Non-pigmented ciliary epithelial cell (primary cell): ENCODE measurements at regions not wholly inside any gene's neighbourhood (a gene's known extent, or its start where the extent isn't known, plus 50 kb on each side); places are given as distances from the start of the nearest gene placed in this dataset.
"Not testable (repeated sequence)": the region's sequence is repeated elsewhere in the genome, so short reads cannot be mapped to it uniquely, and the experiment has no call there.

Source experiments
- DNase-seq: peaks from one replicate; pipeline ENCODE4 v3.0.0-alpha.2; 2010; ENCODE audit warnings: low read depth

GRCh38 chr19:28150129-28150528, 1062.8 kb downstream of the UQCRFS1 start:
- DNase-seq: no peak

DNA sequence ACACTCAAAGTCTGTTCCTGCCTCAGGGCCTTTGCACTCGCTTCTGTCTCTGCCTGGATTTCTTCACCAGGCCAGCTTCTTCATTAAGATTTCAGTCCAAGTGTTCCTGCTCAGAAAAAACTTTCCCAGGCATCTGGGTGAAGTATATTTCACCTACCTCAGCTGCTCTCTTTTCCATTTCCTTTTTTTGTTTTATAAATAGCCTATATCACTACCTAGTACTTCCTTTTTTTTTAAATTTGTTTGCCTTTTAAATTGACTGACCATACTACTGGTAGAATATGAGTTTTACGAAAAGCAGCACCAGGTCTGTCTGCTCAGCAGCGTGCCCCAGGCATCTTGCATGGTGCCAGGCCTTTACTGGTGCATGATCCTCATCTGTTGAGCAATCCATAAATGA, 1064.4 kb downstream of the UQCRFS1 start:
- DNase-seq: no peak

DNA sequence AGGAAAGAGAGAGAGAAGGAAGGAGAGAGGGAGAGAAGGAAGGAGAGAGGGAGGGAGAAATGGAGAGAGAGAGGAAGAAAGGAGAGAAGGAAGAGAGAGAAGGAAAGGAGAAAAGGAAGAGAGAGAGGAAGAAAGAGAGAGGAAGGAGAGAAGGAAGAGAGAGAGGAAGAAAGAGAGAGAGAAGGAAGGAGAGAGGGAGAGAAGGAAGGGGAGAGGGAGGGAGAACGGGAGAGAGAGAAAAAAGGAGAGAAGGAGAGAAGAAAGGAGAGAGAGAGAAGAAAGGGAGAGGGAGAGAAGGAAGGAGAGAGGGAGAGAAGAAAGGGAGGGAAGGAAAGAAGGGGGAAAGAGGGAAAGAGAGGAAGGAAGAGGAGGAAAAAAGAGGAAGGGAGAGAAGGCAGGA, 1070.7 kb downstream of the UQCRFS1 start:
- no peak for DNase-seq

DNA sequence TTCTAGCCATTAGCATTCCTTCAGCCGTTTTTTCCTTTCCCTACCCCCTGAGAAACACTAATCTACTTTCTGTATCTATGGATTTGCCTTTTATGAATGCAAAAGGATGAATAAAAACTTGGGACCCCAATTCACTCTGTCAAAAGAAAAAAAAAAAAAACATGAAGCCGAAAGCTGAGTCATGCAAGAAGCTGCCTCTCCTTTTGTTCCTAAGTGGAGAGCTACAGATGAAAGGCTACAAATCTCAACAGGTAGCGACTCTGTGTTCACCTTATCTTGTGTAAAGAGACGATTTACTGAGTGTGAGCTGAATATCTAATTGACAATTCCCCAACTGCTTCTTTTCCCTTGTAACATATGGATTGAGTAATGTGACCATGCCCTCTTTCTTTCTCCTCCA, 1072.8 kb downstream of the UQCRFS1 start:
- DNase-seq: no peak

GRCh38 chr19:28137772-28138171, 1075.2 kb downstream of the UQCRFS1 start:
- DNase-seq: no peak

DNA sequence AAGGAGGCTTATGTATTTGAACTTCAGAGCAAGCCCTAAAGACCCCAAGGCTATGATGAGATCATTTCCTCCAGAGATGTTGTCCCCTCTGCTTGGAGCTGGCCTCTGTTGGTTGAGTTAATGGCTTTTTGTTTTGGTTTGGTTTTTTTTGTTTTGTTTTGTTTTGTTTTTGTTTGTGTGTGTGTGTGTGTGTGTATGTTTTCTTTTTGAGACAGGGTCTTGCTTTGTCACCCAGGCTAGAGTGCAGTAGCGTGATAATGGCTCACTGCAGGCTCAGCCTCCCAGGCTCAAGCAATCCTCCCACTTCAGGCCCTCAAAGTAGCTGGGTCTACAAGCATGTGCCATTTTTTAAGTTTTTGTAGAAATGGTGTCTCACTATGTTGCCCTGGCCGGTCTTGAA, 1076.2 kb downstream of the UQCRFS1 start:
- DNase-seq: no peak

GRCh38 chr19:28135825-28136224, 1077.1 kb downstream of the UQCRFS1 start:
- no peak for DNase-seq

DNA sequence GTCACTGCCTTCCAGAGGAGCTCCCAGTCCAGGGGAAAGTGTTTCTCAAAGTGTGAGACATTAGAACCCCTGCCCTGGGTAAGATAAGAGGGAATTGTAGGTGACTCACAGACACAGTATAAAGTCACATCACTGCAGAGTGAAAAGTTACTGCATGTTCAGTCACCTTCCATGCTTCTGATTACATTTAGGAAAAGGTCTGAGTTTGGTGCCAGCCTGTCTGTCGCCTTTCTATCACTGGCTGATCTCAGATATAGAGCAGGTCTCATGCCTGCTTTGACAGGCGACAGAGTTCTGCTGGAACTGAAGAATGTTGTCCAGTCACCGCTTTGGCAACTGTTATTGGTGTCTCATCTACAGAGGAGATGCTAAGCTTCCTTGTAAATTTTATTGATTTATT, 1078.6 kb downstream of the UQCRFS1 start:
- DNase-seq: no peak

DNA sequence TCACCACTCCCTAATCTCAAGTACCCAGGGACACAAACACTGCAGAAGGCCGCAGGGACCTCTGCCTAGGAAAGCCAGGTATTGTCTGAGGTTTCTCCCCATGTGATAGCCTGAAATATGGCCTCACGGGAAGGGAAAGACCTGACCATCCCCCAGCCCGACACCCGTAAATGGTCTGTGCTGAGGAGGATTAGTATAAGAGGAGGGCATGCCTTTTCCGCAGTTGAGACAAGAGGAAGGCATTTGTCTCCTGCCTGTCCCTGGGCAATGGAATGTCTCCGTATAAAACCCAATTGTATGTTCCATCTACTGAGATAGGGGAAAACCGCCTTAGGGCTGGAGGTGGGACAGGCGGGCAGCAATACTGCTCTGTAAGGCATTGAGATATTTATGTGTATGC, 1082.1 kb downstream of the UQCRFS1 start:
- DNase-seq: not testable (repeated sequence)

- no peak for DNase-seq
Measured at GRCh38 chr19:28130066-28130511, 1082.9 kb downstream of the UQCRFS1 start.

DNA sequence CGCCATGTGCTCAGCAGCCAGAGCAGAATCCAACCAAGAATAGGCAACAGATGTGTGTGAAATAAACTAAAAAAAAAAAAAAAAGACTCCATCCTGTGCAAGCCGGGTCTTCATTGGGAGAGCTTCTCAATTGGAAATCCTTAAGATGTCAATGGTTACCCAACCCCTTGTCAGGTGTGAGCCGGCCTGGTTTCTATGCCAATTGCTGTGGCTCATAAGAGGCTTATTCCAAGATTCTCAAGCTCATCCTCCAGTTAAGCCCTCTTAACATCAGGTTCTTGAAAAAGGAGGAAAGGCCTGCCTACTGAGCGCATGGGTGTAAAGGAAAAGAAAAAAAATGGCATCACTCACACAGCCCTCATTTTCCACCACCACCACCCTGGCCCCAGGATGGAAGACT, 1084.6 kb downstream of the UQCRFS1 start:
- no peak for DNase-seq

DNA sequence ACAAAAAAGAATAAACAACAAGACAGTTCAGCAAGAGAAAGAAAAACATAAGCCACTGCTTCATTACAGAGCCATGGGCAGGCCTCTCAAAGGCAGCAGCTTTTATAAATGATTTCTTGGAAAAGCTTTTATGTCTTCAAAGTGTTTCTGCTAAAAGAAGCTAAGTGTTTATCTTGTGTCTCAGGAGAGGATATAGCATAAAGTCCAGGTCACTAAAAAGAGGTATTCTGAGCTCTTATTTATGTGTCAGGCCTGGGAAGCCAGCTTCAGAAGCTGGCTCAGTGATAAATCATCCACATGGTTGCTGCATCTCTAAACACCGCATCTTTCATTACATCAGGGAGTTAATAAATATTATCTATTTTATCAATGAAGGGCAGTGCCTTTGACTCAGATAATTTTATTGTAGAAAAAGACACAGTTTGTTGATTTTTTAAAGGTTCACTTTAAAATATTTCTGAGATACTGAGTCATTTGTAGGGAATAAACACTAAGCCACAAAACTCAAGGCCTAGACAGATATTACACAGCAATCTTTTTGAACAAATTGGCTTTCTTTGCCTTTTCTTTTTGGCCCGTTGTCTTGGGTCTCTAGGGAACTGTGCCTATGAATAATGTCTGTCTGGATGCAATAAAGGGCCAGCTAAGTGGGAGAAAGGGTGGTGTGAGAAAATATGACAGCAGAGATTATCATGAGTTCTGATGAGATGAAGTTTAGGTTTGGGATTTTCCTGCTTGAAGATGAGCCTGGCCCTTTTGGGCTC, 1086.6 kb downstream of the UQCRFS1 start:
- no peak for DNase-seq

- no peak for DNase-seq
Measured at GRCh38 chr19:28122734-28123133, 1090.2 kb downstream of the UQCRFS1 start.

- no peak for DNase-seq
Measured at GRCh38 chr19:28118235-28118634, 1094.7 kb downstream of the UQCRFS1 start.

- no peak for DNase-seq
Measured at GRCh38 chr19:28117143-28117542, 1095.8 kb downstream of the UQCRFS1 start.

- DNase-seq: not testable (repeated sequence)
Measured at GRCh38 chr19:28116379-28116778, 1096.6 kb downstream of the UQCRFS1 start.

GRCh38 chr19:28103921-28104320, 1109.0 kb downstream of the UQCRFS1 start:
- DNase-seq: no peak

- not testable (repeated sequence) for DNase-seq
Measured at GRCh38 chr19:28084659-28085157, 1128.2 kb downstream of the UQCRFS1 start.

- no peak for DNase-seq
Measured at GRCh38 chr19:28076628-28077027, 1136.3 kb downstream of the UQCRFS1 start.

GRCh38 chr19:28075229-28075628, 1137.7 kb downstream of the UQCRFS1 start:
- DNase-seq: no peak

DNA sequence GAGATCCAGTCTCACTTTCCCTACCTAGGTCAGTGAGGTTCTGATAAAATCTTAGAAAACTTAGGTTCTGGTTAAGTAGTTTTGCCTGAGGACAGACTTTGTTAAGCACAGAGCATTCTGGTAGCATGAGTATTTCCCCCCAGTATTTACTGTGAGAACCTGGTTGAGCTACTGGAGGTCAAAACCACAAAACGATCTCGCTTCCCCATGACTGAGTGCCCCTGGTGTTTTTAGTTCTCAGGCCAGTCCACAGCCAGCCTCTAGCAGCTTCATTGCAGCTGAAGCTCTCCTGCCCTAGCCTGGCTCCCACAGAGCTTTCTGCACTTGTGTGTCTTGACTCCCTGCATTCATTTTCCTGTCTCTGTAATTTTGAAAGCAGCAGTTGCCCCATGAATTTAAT, 1138.2 kb downstream of the UQCRFS1 start:
- no peak for DNase-seq

DNA sequence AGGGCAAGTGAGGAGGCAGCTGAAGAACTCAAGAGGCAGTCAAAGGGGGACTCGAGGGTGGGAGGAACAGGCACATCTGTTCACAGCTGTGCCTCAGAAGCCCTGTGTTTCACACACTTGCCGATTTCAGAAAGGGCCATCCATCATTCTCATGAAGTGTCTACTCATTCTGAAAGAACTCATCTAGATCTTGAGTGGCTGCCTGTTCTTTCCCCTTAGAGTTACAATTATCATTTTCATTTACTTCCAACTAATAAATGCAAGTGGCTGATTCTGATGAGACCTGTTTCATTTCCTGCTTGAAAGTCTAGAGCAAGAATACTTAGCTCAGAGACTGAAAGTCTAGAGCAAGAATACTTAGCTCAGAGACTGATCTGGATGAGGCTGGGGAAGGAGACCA, 1145.1 kb downstream of the UQCRFS1 start:
- DNase-seq: no peak

GRCh38 chr19:28066988-28067387, 1146.0 kb downstream of the UQCRFS1 start:
- DNase-seq: no peak

DNA sequence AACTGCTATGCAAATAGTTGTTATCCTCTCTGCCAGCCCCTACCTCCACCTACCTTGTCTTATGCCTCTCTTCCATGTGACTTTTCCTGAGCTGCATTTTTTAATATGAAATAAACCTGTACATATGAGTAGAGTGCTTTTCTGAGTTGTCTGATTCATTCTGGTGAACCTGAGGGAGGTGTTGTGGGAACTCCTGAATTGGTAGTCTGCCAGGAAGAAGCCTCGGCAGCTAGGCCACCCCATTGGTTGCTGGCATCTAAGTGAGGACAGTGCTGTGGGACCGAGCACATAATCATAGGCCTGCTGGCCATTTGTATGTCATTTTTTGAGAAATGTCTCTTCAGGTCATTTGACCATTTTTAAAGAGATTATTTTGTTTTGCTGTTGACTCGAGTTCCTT, 1146.8 kb downstream of the UQCRFS1 start:
- DNase-seq: no peak
